ENCODE measurements at regions not wholly inside any gene's neighbourhood (a gene's known extent, or its start where the extent isn't known, plus 50 kb on each side); places are given as distances from the start of the nearest gene placed in this dataset.

- CTCF ChIA-PET (ENCODE audit: low intra/inter-chr PET ratio, low total read pairs) = no interaction called here
- no peak for ATAC-seq
Measured at GRCh38 chr7:114229246-114229645, 185.4 kb upstream of the FOXP2 start.

GRCh38 chr7:114225784-114226183, 188.8 kb upstream of the FOXP2 start:
- Histone ChIP-seq H2AFZ (ENCODE audit: low read length) (no peak overlapping the region), H3K9me3 (ENCODE audit: low read length) (no peaks in the 10 kb centered on the region), H3K4me3 (replicated peaks in 1 of 3; ENCODE audit: insufficient read depth in 1 of 3, low read depth in 2 of 3, low read length in 3 of 3) (no peak overlapping the region), H3K9ac (ENCODE audit: insufficient read depth, low read depth, low read length) (no peak overlapping the region), H3K36me3 (replicated peaks in 1 of 2; ENCODE audit: control insufficient read depth in 1 of 2, insufficient read depth in 2 of 2, low read length in 2 of 2) (no peaks in the 10 kb centered on the region), H3K4me1 (ENCODE audit: insufficient read depth, low read length) (no peaks in the 10 kb centered on the region), H3K79me2 (ENCODE audit: insufficient read depth, low read length) (no peaks in the 10 kb centered on the region), H3K27me3 (ENCODE audit: control insufficient read depth in 1 of 2, insufficient read depth in 2 of 2, low read length in 2 of 2) (no peaks in the 10 kb centered on the region), H3K27ac (ENCODE audit: extremely low read length, insufficient read depth, low read length) (no peak overlapping the region), H4K20me1 (ENCODE audit: insufficient read depth, low read length) (no peaks in the 10 kb centered on the region), H3K4me2 (ENCODE audit: low read depth, low read length) (no peak overlapping the region)
- intact Hi-C loops (cut with micrococcal nuclease; ENCODE audit: unreplicated experiment) = no loop called here
- in situ Hi-C loops (cut with HindIII; ENCODE audit: extremely low pct_ligation_motif_present, low pct_unique_long_range_greater_than_20kb) = no loop called here
- DNase-seq (ENCODE audit: low spot score) (no peak), ATAC-seq (no peak), FAIRE-seq (no peak)
- ChIA-PET CTCF (ENCODE audit: low intra/inter-chr PET ratio, low total read pairs) (no interaction called here), POLR2A (no interaction called here)
- BruUV-seq (replicated peaks) = no TSS peak
- TF ChIP-seq ZBTB4 (CRISPR knock-in tag; IDR thresholded peaks at IDR 0.05; ENCODE audit: borderline replicate concordance) (no peak), ZNF33A (CRISPR knock-in tag; IDR thresholded peaks at IDR 0.05; ENCODE audit: borderline replicate concordance) (no peak), POGK (CRISPR knock-in tag; conservative IDR thresholded peaks at IDR 0.05) (no peak), SUZ12 (IDR thresholded peaks at IDR 0.05; ENCODE audit: low read depth, low read length) (no peak), ZNF276 (CRISPR knock-in tag; IDR thresholded peaks at IDR 0.05; ENCODE audit: low read depth) (no peak), ZNF883 (CRISPR knock-in tag; IDR thresholded peaks at IDR 0.05; ENCODE audit: not compliant biosample characterization) (no peak)

More at GRCh38 chr7:114229246-114229645, 185.4 kb upstream of the FOXP2 start:
- Histone ChIP-seq H3K9ac (ENCODE audit: insufficient read depth, low read depth, low read length) (no peak overlapping the region), H3K4me1 (ENCODE audit: insufficient read depth, low read length) (no peaks in the 10 kb centered on the region), H3K79me2 (ENCODE audit: insufficient read depth, low read length) (no peaks in the 10 kb centered on the region), H3K36me3 (replicated peaks in 1 of 2; ENCODE audit: control insufficient read depth in 1 of 2, insufficient read depth in 2 of 2, low read length in 2 of 2) (no peaks in the 10 kb centered on the region), H3K4me2 (ENCODE audit: low read depth, low read length) (no peak overlapping the region), H3K27ac (ENCODE audit: extremely low read length, insufficient read depth, low read length) (no peak overlapping the region), H3K9me3 (ENCODE audit: low read length) (no peaks in the 10 kb centered on the region), H3K4me3 (replicated peaks in 1 of 3; ENCODE audit: insufficient read depth in 1 of 3, low read depth in 2 of 3, low read length in 3 of 3) (no peak overlapping the region), H2AFZ (ENCODE audit: low read length) (no peak overlapping the region), H4K20me1 (ENCODE audit: insufficient read depth, low read length) (no peaks in the 10 kb centered on the region), H3K27me3 (ENCODE audit: control insufficient read depth in 1 of 2, insufficient read depth in 2 of 2, low read length in 2 of 2) (no peaks in the 10 kb centered on the region)
- in situ Hi-C loops (cut with HindIII; ENCODE audit: extremely low pct_ligation_motif_present, low pct_unique_long_range_greater_than_20kb) (no loop called here), intact Hi-C loops (cut with micrococcal nuclease; ENCODE audit: unreplicated experiment) (no loop called here)
- POLR2A ChIA-PET = no interaction called here
- 4% methylated on average over 1 of the region's 1 CpG for WGBS (ENCODE audit: low lambda C conversion rate)
- no peak for FAIRE-seq
- no TSS peak for BruUV-seq (replicated peaks)
- no peak for TF ChIP-seq SP1 (IDR thresholded peaks at IDR 0.05)
- TF ChIP-seq SP1 (CRISPR knock-in tag; IDR thresholded peaks at IDR 0.05) = no peak
- TF ChIP-seq PRPF4 (IDR thresholded peaks at IDR 0.05; ENCODE audit: low read depth, low read length, poor library complexity, severe bottlenecking) = no peak
- TF ChIP-seq JARID2 (CRISPR knock-in tag; IDR thresholded peaks at IDR 0.05; ENCODE audit: insufficient replicate concordance) = no peak
- no peak for TF ChIP-seq ZNF749 (CRISPR knock-in tag; IDR thresholded peaks at IDR 0.05; ENCODE audit: borderline replicate concordance)
- no peak for TF ChIP-seq PREB (CRISPR knock-in tag; IDR thresholded peaks at IDR 0.05)
- TF ChIP-seq EZH2 (conservative IDR thresholded peaks at IDR 0.05; ENCODE audit: low read depth, low read length) = no peak
- DNase-seq (ENCODE audit: low spot score) = no peak
